ENCODE measurements at regions not wholly inside any gene's neighbourhood (a gene's known extent, or its start where the extent isn't known, plus 50 kb on each side); places are given as distances from the start of the nearest gene placed in this dataset.

DNA sequence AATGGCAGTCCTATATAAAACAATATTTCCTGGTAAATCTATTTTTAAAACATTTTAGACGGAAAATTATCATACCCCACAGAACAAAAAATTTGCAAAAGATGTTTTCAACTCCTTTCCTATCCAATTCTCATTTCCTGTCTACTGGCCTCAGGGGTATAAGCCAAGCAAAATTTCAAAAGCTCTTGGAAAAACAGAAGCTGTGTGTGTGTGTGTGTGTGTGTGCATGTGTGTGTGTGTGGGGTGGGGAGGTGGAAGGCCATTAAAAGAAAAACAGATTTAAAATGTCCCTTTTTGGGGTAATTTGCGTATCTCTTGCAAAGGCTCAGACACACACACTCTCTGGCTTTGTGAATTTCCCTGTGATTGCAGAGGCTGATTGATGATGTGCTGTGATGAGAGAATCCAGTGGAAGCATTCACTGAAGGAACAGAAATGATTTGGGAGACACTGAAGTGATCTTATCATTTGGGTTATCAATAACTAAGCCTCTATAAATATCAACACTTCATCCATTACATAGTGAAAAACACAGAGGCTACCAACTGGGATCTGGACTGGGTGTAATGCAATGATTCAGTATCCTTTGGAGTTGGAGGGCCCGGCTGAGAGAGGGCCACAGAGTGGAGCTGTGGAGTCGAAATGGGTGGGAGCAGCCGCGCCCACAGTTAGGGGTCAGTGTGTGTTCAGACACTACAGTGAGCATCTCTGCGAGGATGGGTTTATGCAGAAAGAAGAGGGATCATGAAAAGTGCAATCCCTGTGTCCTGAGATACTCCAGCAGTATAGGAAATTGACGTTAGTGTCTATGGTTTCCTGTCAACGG, 106.8 kb upstream of the PREP start:
- H3K4me1 ChIP-seq (ENCODE audit: control insufficient read depth, low read length): no peaks in the 10 kb centered on the region
- H3F3A ChIP-seq (ENCODE audit: control insufficient read depth, insufficient read depth): no peaks in the 10 kb centered on the region
- no peaks in the 10 kb centered on the region for H3K9me2 ChIP-seq (replicated peaks; ENCODE audit: control insufficient read depth, low read length)
- H4K20me1 ChIP-seq (ENCODE audit: control insufficient read depth, insufficient read depth, low read depth, low read length): no peaks in the 10 kb centered on the region
- H3K79me2 ChIP-seq (ENCODE audit: control insufficient read depth, low read length): no peaks in the 10 kb centered on the region
- H3K27ac ChIP-seq (ENCODE audit: low read depth, low read length): no peak overlapping the region
- no peaks in the 10 kb centered on the region for H3K9me3 ChIP-seq (ENCODE audit: control insufficient read depth, insufficient read depth, low read length)
- H3K36me3 ChIP-seq (ENCODE audit: control insufficient read depth, low read length): no peaks in the 10 kb centered on the region
- no peak overlapping the region for H3K4me2 ChIP-seq (ENCODE audit: low read length)
- H3K4me3 ChIP-seq (ENCODE audit: low read length): no peak overlapping the region
- TF ChIP-seq, protein P1, sequence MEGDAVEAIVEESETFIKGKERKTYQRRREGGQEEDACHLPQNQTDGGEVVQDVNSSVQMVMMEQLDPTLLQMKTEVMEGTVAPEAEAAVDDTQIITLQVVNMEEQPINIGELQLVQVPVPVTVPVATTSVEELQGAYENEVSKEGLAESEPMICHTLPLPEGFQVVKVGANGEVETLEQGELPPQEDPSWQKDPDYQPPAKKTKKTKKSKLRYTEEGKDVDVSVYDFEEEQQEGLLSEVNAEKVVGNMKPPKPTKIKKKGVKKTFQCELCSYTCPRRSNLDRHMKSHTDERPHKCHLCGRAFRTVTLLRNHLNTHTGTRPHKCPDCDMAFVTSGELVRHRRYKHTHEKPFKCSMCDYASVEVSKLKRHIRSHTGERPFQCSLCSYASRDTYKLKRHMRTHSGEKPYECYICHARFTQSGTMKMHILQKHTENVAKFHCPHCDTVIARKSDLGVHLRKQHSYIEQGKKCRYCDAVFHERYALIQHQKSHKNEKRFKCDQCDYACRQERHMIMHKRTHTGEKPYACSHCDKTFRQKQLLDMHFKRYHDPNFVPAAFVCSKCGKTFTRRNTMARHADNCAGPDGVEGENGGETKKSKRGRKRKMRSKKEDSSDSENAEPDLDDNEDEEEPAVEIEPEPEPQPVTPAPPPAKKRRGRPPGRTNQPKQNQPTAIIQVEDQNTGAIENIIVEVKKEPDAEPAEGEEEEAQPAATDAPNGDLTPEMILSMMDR (IDR thresholded peaks at IDR 0.05; ENCODE audit: low read depth, low read length, poor library complexity, severe bottlenecking): no peak
- TF ChIP-seq EZH2phosphoT487 (IDR thresholded peaks at IDR 0.05; ENCODE audit: borderline replicate concordance, low read length): no peak
- H3K27me3 ChIP-seq (ENCODE audit: control insufficient read depth, low read length): no peaks in the 10 kb centered on the region; the same call in 1 of the 2 replicates

DNA sequence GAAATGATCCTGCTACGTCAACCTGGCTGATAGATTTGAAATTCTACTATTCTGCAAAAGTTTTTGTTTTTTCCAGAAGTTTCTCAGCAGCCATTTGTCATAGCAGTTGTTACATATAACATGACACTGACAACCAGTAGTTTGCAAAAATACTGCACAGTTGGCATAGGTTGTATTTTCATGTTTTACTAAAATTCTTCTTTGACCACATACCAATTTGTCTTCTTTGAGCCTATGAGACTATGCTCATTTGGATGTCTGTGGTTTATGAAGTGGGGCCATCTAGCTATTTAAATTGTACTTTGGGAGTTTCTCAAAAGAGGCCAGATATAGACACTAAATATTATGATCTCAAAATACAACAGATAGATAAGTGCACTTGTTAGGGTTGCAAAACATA, 104.9 kb upstream of the PREP start:
- Histone ChIP-seq H4K20me1 (ENCODE audit: control insufficient read depth, insufficient read depth, low read depth, low read length) (no peaks in the 10 kb centered on the region), H3K79me2 (ENCODE audit: control insufficient read depth, low read length) (no peaks in the 10 kb centered on the region), H3F3A (ENCODE audit: control insufficient read depth, insufficient read depth) (no peaks in the 10 kb centered on the region), H3K4me1 (ENCODE audit: control insufficient read depth, low read length) (no peaks in the 10 kb centered on the region), H3K9me2 (replicated peaks; ENCODE audit: control insufficient read depth, low read length) (no peaks in the 10 kb centered on the region), H3K27ac (ENCODE audit: low read depth, low read length) (no peak overlapping the region), H3K4me3 (ENCODE audit: low read length) (no peak overlapping the region), H3K4me2 (ENCODE audit: low read length) (no peak overlapping the region), H3K27me3 (ENCODE audit: control insufficient read depth, low read length) (peaks cover 3% of the 10 kb centered on the region), H3K9me3 (ENCODE audit: control insufficient read depth, insufficient read depth, low read length) (no peaks in the 10 kb centered on the region), H3K36me3 (ENCODE audit: control insufficient read depth, low read length) (no peaks in the 10 kb centered on the region)
- TF ChIP-seq EZH2phosphoT487 (IDR thresholded peaks at IDR 0.05; ENCODE audit: borderline replicate concordance, low read length): no peak
- TF ChIP-seq, protein P1 (IDR thresholded peaks at IDR 0.05; ENCODE audit: low read depth, low read length, poor library complexity, severe bottlenecking): no peak

DNA sequence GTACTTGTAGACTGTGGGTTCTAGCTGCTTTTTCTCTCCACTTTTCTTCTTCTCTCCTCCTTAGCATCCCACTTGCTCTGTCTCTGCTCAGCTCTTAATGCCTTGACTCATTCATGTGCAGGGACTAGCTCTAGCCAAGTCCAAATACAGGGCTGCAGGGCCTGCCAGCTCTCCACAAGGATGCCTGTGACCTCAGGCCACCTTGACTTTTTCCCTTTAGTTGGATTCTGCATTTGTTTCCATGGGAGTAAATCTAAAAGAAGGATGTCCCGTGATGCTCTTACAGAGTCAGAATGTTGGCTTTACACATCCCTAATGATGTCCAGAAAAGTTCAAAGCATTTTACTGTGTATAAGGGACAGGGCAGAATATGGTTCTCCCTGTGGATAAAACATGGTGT, 101.8 kb upstream of the PREP start:
- H3K27me3 ChIP-seq (ENCODE audit: control insufficient read depth, low read length): peaks cover 7% of the 10 kb centered on the region
- H3F3A ChIP-seq (ENCODE audit: control insufficient read depth, insufficient read depth): no peaks in the 10 kb centered on the region
- H3K9me3 ChIP-seq (ENCODE audit: control insufficient read depth, insufficient read depth, low read length): no peaks in the 10 kb centered on the region
- no peak overlapping the region for H3K27ac ChIP-seq (ENCODE audit: low read depth, low read length)
- no peak overlapping the region for H3K4me2 ChIP-seq (ENCODE audit: low read length)
- H3K9me2 ChIP-seq (replicated peaks; ENCODE audit: control insufficient read depth, low read length): no peaks in the 10 kb centered on the region
- TF ChIP-seq, protein P1 (IDR thresholded peaks at IDR 0.05; ENCODE audit: low read depth, low read length, poor library complexity, severe bottlenecking): no peak
- TF ChIP-seq EZH2phosphoT487 (IDR thresholded peaks at IDR 0.05; ENCODE audit: borderline replicate concordance, low read length): no peak
- H3K79me2 ChIP-seq (ENCODE audit: control insufficient read depth, low read length): no peaks in the 10 kb centered on the region
- H3K4me1 ChIP-seq (ENCODE audit: control insufficient read depth, low read length): no peaks in the 10 kb centered on the region
- H4K20me1 ChIP-seq (ENCODE audit: control insufficient read depth, insufficient read depth, low read depth, low read length): no peaks in the 10 kb centered on the region
- no peaks in the 10 kb centered on the region for H3K36me3 ChIP-seq (ENCODE audit: control insufficient read depth, low read length)
- no peak overlapping the region for H3K4me3 ChIP-seq (ENCODE audit: low read length)

Measured in DOHH2 (cell line).